Upper lobe of right lung (tissue), 1 donor: ENCODE measurements at regions not wholly inside any gene's neighbourhood (a gene's known extent, or its start where the extent isn't known, plus 50 kb on each side); places are given as distances from the start of the nearest gene placed in this dataset.

Experiments used
- ATAC-seq: fragments of 200-7000 bp; cut with Tn5 transposase; one replicate; pipeline ENCODE4 v1.9.1; 2020; ENCODE audit warnings: mild to moderate bottlenecking, moderate library complexity
- DNase-seq: peaks from one replicate; pipeline ENCODE4 v3.0.0-alpha.2; 2020
- H3K27ac ChIP-seq: fragments of 200-600 bp; one replicate; pipeline ENCODE4 v1.8.0; 2022
- H3K27me3 ChIP-seq: fragments of 200-600 bp; one replicate; pipeline ENCODE4 v1.8.0; 2022; ENCODE audit warnings: mild to moderate bottlenecking
- H3K36me3 ChIP-seq: fragments of 200-600 bp; one replicate; pipeline ENCODE4 v1.8.0; 2022
- H3K4me1 ChIP-seq: fragments of 200-600 bp; one replicate; pipeline ENCODE4 v1.8.0; 2022
- H3K4me3 ChIP-seq: fragments of 200-600 bp; one replicate; pipeline ENCODE4 v1.8.0; 2022; ENCODE audit warnings: mild to moderate bottlenecking
- H3K9me3 ChIP-seq: fragments of 200-600 bp; one replicate; pipeline ENCODE4 v1.8.0; 2022
- intact Hi-C: fragments of 100-400 bp; cut with DNase I; formaldehyde crosslinking; loops from one replicate; pipeline ENCODE4 v1.11.0; 2022
- TF ChIP-seq, protein P1 (sequence below): fragments of 200-600 bp; IDR thresholded peaks from one replicate; pipeline ENCODE4 v1.8.0; 2022; ENCODE audit warnings: antibody characterized with exemption
- donor health status: DM: no; HTN: yes; CAD: no; lungs with severe emphysema.

DNA sequence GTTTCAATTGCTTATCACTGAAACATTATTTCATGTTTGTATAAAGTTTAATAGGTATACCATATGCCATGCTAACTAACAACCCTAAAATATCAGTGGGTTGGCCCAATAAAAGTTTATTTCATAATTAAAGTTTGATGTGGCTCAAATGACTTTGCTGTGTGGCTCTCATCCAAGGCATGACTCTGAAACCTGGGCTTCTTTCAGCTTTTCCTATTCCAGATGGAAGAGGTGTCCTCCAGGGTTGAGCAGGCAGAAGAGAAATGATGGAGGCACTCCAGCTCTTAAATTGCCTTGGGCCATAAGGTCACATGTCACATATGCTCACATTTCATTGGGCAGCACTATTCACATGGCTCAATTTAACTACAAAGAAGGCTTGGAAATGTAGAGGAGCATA is 101.9 kb downstream of the MACIR start:
- DNase-seq (no peak), ATAC-seq (no peak)
- Histone ChIP-seq H3K36me3 (no peaks in the 10 kb centered on the region), H3K4me1 (peaks cover 4% of the 10 kb centered on the region), H3K9me3 (no peaks in the 10 kb centered on the region), H3K27ac (no peak overlapping the region), H3K27me3 (no peaks in the 10 kb centered on the region), H3K4me3 (no peak overlapping the region)
- TF ChIP-seq, protein P1, sequence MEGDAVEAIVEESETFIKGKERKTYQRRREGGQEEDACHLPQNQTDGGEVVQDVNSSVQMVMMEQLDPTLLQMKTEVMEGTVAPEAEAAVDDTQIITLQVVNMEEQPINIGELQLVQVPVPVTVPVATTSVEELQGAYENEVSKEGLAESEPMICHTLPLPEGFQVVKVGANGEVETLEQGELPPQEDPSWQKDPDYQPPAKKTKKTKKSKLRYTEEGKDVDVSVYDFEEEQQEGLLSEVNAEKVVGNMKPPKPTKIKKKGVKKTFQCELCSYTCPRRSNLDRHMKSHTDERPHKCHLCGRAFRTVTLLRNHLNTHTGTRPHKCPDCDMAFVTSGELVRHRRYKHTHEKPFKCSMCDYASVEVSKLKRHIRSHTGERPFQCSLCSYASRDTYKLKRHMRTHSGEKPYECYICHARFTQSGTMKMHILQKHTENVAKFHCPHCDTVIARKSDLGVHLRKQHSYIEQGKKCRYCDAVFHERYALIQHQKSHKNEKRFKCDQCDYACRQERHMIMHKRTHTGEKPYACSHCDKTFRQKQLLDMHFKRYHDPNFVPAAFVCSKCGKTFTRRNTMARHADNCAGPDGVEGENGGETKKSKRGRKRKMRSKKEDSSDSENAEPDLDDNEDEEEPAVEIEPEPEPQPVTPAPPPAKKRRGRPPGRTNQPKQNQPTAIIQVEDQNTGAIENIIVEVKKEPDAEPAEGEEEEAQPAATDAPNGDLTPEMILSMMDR: no peak
- intact Hi-C loops: no loop called here

DNA sequence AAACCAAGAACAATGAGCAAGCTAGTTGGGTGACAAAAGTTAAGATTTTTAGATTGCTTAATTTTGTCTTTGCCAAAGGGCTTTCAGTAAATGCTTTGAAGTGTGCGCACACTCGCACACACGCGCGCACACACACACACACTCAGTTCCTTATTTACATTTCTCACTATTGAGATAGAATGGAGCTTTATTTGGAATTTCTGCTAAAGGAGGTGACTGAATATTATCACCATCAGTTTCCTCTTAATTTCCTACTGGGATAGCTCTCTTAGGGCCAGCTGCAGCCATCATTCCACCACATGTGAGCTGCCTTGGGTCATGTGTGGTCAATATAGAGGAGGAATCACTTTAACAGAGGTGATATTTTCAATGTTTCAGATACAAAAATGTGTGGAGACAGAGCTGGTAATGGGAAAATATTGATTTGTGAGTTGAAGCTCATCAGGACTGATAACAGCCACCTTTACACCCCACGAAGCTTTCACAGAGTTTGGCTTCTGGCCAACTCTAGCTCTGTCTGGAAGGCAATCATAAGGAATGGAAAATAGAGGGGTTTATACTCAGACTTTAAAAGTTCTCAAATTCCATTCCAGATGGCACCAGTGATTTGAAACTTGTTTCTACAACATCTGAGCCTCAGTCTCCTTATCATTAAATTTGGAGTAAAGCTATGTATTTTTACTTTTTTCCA is 99.9 kb downstream of the MACIR start:
- TF ChIP-seq, protein P1: no peak
- Histone ChIP-seq H3K27me3 (no peaks in the 10 kb centered on the region), H3K9me3 (no peaks in the 10 kb centered on the region), H3K36me3 (no peaks in the 10 kb centered on the region), H3K4me1 (peaks cover 4% of the 10 kb centered on the region), H3K4me3 (no peak overlapping the region), H3K27ac (no peak overlapping the region)
- DNase-seq (no peak), ATAC-seq (no peak)
- intact Hi-C loops: no loop called here

DNA sequence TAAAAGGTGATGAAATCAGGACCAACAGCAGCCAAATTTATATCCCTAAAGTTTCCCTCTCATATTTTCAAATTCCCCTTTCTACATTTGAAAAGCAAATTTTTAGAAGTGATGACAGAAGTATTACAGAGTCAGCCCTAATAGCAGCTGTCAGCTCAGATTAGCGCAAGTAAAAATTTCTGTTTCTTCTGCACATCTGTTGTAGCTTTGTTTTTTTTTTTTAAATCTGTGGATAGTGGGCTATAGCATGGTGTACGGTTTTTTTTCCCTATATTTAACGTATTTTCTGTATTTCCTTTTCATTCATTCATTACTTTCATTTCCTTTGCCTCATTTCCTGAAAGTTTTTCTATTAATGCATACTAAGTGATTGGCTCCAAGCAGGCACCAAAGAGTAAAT is 99.1 kb downstream of the MACIR start:
- TF ChIP-seq, protein P1: no peak
- intact Hi-C loops: no loop called here
- ATAC-seq: no peak
- H3K4me1 ChIP-seq: peaks cover 4% of the 10 kb centered on the region
- H3K4me3 ChIP-seq: no peak overlapping the region
- no peak overlapping the region for H3K27ac ChIP-seq
- no peaks in the 10 kb centered on the region for H3K36me3 ChIP-seq
- no peak for DNase-seq
- no peaks in the 10 kb centered on the region for H3K9me3 ChIP-seq
- H3K27me3 ChIP-seq: no peaks in the 10 kb centered on the region

DNA sequence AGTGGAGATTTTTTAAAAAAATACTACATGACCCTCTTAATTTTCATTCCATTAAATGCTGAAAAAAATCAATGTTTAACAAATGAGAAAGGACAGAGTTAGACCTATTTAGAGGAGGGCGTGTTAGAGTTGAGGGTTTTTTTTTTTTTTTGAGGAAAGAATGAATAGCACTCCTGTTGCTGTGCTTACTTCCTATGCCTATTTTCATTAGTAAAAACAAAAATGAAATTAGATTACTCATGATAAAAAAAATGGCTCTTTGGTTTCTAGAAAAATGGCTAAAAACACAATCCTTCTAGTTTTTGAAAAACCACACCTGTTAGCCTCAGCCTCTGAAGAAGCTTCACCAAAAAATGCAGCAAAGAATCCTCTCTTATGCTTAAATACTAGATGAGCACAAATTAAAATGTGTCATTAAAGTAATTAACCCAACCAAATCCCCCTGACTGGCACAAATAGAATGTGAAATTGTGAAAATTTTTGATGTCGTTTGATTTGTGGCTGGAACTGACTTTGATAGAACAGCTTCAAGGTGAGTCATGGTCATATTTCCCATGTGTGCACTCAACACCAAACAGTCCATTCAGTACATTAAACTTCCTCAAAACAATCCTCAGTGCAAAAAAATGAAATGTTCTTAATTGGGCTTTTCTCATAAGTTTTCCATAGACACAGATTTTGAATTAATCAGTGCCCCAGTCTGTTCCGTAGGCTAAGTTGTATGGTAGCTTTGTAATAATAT is 98.0 kb downstream of the MACIR start:
- no peaks in the 10 kb centered on the region for H3K9me3 ChIP-seq
- H3K27me3 ChIP-seq: no peaks in the 10 kb centered on the region
- DNase-seq (no peak), ATAC-seq (no peak)
- H3K27ac ChIP-seq: no peak overlapping the region
- peaks cover 4% of the 10 kb centered on the region for H3K4me1 ChIP-seq
- TF ChIP-seq, protein P1: no peak
- H3K36me3 ChIP-seq: no peaks in the 10 kb centered on the region
- no peak overlapping the region for H3K4me3 ChIP-seq
- intact Hi-C loops: no loop called here

DNA sequence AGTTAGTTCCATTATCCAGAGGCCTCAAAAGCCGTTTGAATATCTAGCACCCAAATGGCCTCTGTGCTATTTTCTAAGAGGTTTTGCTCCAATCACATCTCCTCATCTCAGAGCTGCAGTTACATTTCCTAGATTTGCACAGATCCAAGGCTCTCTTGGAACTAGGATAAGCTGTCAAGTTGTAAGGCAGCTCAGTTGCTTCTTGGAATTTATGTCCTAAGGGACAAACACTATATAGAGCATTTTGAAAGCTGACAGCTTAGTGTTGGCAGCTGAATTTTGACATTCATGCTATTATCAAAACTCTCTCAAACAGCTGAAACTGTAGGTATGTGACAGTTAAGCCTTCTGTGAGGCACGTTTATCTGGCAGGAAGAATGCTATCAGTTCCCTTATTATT is 97.0 kb downstream of the MACIR start:
- H3K36me3 ChIP-seq: no peaks in the 10 kb centered on the region
- TF ChIP-seq, protein P1: no peak
- no peak overlapping the region for H3K4me3 ChIP-seq
- H3K4me1 ChIP-seq: peaks cover 4% of the 10 kb centered on the region
- DNase-seq (no peak), ATAC-seq (no peak)
- H3K27me3 ChIP-seq: no peaks in the 10 kb centered on the region
- intact Hi-C loops: no loop called here
- H3K9me3 ChIP-seq: no peaks in the 10 kb centered on the region
- H3K27ac ChIP-seq: no peak overlapping the region
